ENCODE measurements at regions not wholly inside any gene's neighbourhood (a gene's known extent, or its start where the extent isn't known, plus 50 kb on each side); places are given as distances from the start of the nearest gene placed in this dataset.

- no peak overlapping the region for H3K18ac ChIP-seq (ENCODE audit: low read length)
- H3K9me3 ChIP-seq (replicated peaks in 1 of 2; ENCODE audit: control insufficient read depth in 2 of 2, insufficient read depth in 1 of 2, low read depth in 1 of 2, low read length in 2 of 2) = no peaks in the 10 kb centered on the region
- no peak overlapping the region for H3K14ac ChIP-seq (ENCODE audit: low read length)
- no peak for DNase-seq (ENCODE audit: low spot score)
- H3K4me1 ChIP-seq (ENCODE audit: control insufficient read depth in 2 of 2, insufficient read depth in 1 of 2, low read depth in 1 of 2, low read length in 2 of 2) = peaks cover 3 to 8% of the 10 kb centered on the region in 2 donors
- H2BK120ac ChIP-seq (ENCODE audit: low read depth, low read length) = no peak overlapping the region
- no peak overlapping the region for H3K4me2 ChIP-seq (ENCODE audit: insufficient read depth, low read length, poor library complexity, severe bottlenecking)
- H3K79me1 ChIP-seq (ENCODE audit: low read depth, low read length) = no peaks in the 10 kb centered on the region
- H2BK5ac ChIP-seq (ENCODE audit: low read length) = no peak overlapping the region
- H3K9ac ChIP-seq (ENCODE audit: low read depth, low read length, poor library complexity) = no peak overlapping the region
- no peak overlapping the region for H4K91ac ChIP-seq (ENCODE audit: low read depth, low read length, poor library complexity)
- no peak overlapping the region for H2BK12ac ChIP-seq (ENCODE audit: low read length)
- H3K36me3 ChIP-seq (replicated peaks in 1 of 2; ENCODE audit: control insufficient read depth in 2 of 2, insufficient read depth in 2 of 2, low read length in 2 of 2) = no peaks in the 10 kb centered on the region
- peak overlapping the region; percentile 65 for H2AFZ ChIP-seq (ENCODE audit: low read length)
- H3K27ac ChIP-seq (replicated peaks; ENCODE audit: low read length) = no peak overlapping the region
- H3K4me3 ChIP-seq (ENCODE audit: low read length in 2 of 2) = no peak overlapping the region
- no peak overlapping the region for H3K4ac ChIP-seq (ENCODE audit: low read length)
- WGBS, 2 donors (ENCODE audit: extremely low coverage in 2 of 2, insufficient read length in 2 of 2, insufficient replicate concordance in 1 of 2) = no CpG with 5 or more reads among the region's 6 CpGs
- no peaks in the 10 kb centered on the region for H3K27me3 ChIP-seq (ENCODE audit: control insufficient read depth in 3 of 3, insufficient read depth in 3 of 3, low read depth in 1 of 3, low read length in 3 of 3)
- no peak overlapping the region for H3K23ac ChIP-seq (ENCODE audit: low read depth, low read length, poor library complexity)
- H2BK15ac ChIP-seq (ENCODE audit: low read length) = no peak overlapping the region
- H4K8ac ChIP-seq (ENCODE audit: low read depth, low read length) = no peak overlapping the region
- no peak overlapping the region for H2AK5ac ChIP-seq (ENCODE audit: low read depth, low read length)
Measured at GRCh38 chr6:109315341-109316110, 66.7 kb downstream of the CD164 start.

- peaks cover 3 to 8% of the 10 kb centered on the region in 2 donors for H3K4me1 ChIP-seq (ENCODE audit: control insufficient read depth in 2 of 2, insufficient read depth in 1 of 2, low read depth in 1 of 2, low read length in 2 of 2)
- H2AK5ac ChIP-seq (ENCODE audit: low read depth, low read length) = no peak overlapping the region
- H2BK12ac ChIP-seq (ENCODE audit: low read length) = no peak overlapping the region
- H2AFZ ChIP-seq (ENCODE audit: low read length) = no peak overlapping the region
- no peak overlapping the region for H3K4ac ChIP-seq (ENCODE audit: low read length)
- WGBS, 2 donors (ENCODE audit: extremely low coverage in 2 of 2, insufficient read length in 2 of 2, insufficient replicate concordance in 1 of 2) = no CpG with 5 or more reads among the region's 12 CpGs
- no peaks in the 10 kb centered on the region for H3K9me3 ChIP-seq (replicated peaks in 1 of 2; ENCODE audit: control insufficient read depth in 2 of 2, insufficient read depth in 1 of 2, low read depth in 1 of 2, low read length in 2 of 2)
- H3K4me2 ChIP-seq (ENCODE audit: insufficient read depth, low read length, poor library complexity, severe bottlenecking) = no peak overlapping the region
- no peaks in the 10 kb centered on the region for H3K79me1 ChIP-seq (ENCODE audit: low read depth, low read length)
- DNase-seq (ENCODE audit: low spot score) = no peak
- no peak overlapping the region for H3K14ac ChIP-seq (ENCODE audit: low read length)
- no peaks in the 10 kb centered on the region for H3K27me3 ChIP-seq (ENCODE audit: control insufficient read depth in 3 of 3, insufficient read depth in 3 of 3, low read depth in 1 of 3, low read length in 3 of 3)
- no peak overlapping the region for H3K9ac ChIP-seq (ENCODE audit: low read depth, low read length, poor library complexity)
- H3K27ac ChIP-seq (replicated peaks; ENCODE audit: low read length) = no peak overlapping the region
- no peak overlapping the region for H3K4me3 ChIP-seq (ENCODE audit: low read length in 2 of 2)
- H3K18ac ChIP-seq (ENCODE audit: low read length) = peak overlapping the region; percentile 16
- H2BK120ac ChIP-seq (ENCODE audit: low read depth, low read length) = no peak overlapping the region
- no peak overlapping the region for H4K91ac ChIP-seq (ENCODE audit: low read depth, low read length, poor library complexity)
- H3K36me3 ChIP-seq (replicated peaks in 1 of 2; ENCODE audit: control insufficient read depth in 2 of 2, insufficient read depth in 2 of 2, low read length in 2 of 2) = no peaks in the 10 kb centered on the region
- H2BK15ac ChIP-seq (ENCODE audit: low read length) = no peak overlapping the region
- peak overlapping the region; percentile 16 for H3K23ac ChIP-seq (ENCODE audit: low read depth, low read length, poor library complexity)
- no peak overlapping the region for H2BK5ac ChIP-seq (ENCODE audit: low read length)
- no peak overlapping the region for H4K8ac ChIP-seq (ENCODE audit: low read depth, low read length)
Measured at GRCh38 chr6:109314313-109314712, 68.0 kb downstream of the CD164 start.

- Histone ChIP-seq H3K36me3 (replicated peaks in 1 of 2; ENCODE audit: control insufficient read depth in 2 of 2, insufficient read depth in 2 of 2, low read length in 2 of 2) (no peaks in the 10 kb centered on the region), H3K4me3 (ENCODE audit: low read length in 2 of 2) (no peak overlapping the region), H3K4ac (ENCODE audit: low read length) (no peak overlapping the region), H2BK12ac (ENCODE audit: low read length) (no peak overlapping the region), H3K9me3 (replicated peaks in 1 of 2; ENCODE audit: control insufficient read depth in 2 of 2, insufficient read depth in 1 of 2, low read depth in 1 of 2, low read length in 2 of 2) (no peaks in the 10 kb centered on the region), H3K18ac (ENCODE audit: low read length) (no peak overlapping the region), H3K14ac (ENCODE audit: low read length) (no peak overlapping the region), H3K23ac (ENCODE audit: low read depth, low read length, poor library complexity) (no peak overlapping the region), H3K27ac (replicated peaks; ENCODE audit: low read length) (no peak overlapping the region), H3K27me3 (ENCODE audit: control insufficient read depth in 3 of 3, insufficient read depth in 3 of 3, low read depth in 1 of 3, low read length in 3 of 3) (no peaks in the 10 kb centered on the region), H3K9ac (ENCODE audit: low read depth, low read length, poor library complexity) (no peak overlapping the region), H3K4me1 (ENCODE audit: control insufficient read depth in 2 of 2, insufficient read depth in 1 of 2, low read depth in 1 of 2, low read length in 2 of 2) (peaks cover 3 to 4% of the 10 kb centered on the region in 2 donors), H2BK5ac (ENCODE audit: low read length) (no peak overlapping the region), H4K8ac (ENCODE audit: low read depth, low read length) (no peak overlapping the region), H3K4me2 (ENCODE audit: insufficient read depth, low read length, poor library complexity, severe bottlenecking) (no peak overlapping the region), H2BK120ac (ENCODE audit: low read depth, low read length) (no peak overlapping the region), H3K79me1 (ENCODE audit: low read depth, low read length) (no peaks in the 10 kb centered on the region), H2AK5ac (ENCODE audit: low read depth, low read length) (no peak overlapping the region), H4K91ac (ENCODE audit: low read depth, low read length, poor library complexity) (no peak overlapping the region), H2BK15ac (ENCODE audit: low read length) (no peak overlapping the region), H2AFZ (ENCODE audit: low read length) (no peak overlapping the region)
- DNase-seq (ENCODE audit: low spot score) = no peak
- no CpG with 5 or more reads among the region's 5 CpGs for WGBS, 2 donors (ENCODE audit: extremely low coverage in 2 of 2, insufficient read length in 2 of 2, insufficient replicate concordance in 1 of 2)
Measured at GRCh38 chr6:109313139-109313538, 69.1 kb downstream of the CD164 start.

GRCh38 chr6:109311471-109311870 is 70.8 kb downstream of the CD164 start:
- no peak overlapping the region for H3K27ac ChIP-seq (replicated peaks; ENCODE audit: low read length)
- no peak overlapping the region for H2AFZ ChIP-seq (ENCODE audit: low read length)
- H3K4ac ChIP-seq (ENCODE audit: low read length) = no peak overlapping the region
- no peak overlapping the region for H3K23ac ChIP-seq (ENCODE audit: low read depth, low read length, poor library complexity)
- H3K4me2 ChIP-seq (ENCODE audit: insufficient read depth, low read length, poor library complexity, severe bottlenecking) = no peak overlapping the region
- H3K4me1 ChIP-seq (ENCODE audit: control insufficient read depth in 2 of 2, insufficient read depth in 1 of 2, low read depth in 1 of 2, low read length in 2 of 2) = peaks cover 3 to 4% of the 10 kb centered on the region in 2 donors
- H2BK12ac ChIP-seq (ENCODE audit: low read length) = no peak overlapping the region
- H3K18ac ChIP-seq (ENCODE audit: low read length) = no peak overlapping the region
- no peaks in the 10 kb centered on the region for H3K79me1 ChIP-seq (ENCODE audit: low read depth, low read length)
- WGBS, 2 donors (ENCODE audit: extremely low coverage in 2 of 2, insufficient read length in 2 of 2, insufficient replicate concordance in 1 of 2) = no CpG with 5 or more reads among the region's 2 CpGs
- no peak overlapping the region for H2BK120ac ChIP-seq (ENCODE audit: low read depth, low read length)
- no peaks in the 10 kb centered on the region for H3K36me3 ChIP-seq (replicated peaks in 1 of 2; ENCODE audit: control insufficient read depth in 2 of 2, insufficient read depth in 2 of 2, low read length in 2 of 2)
- H4K8ac ChIP-seq (ENCODE audit: low read depth, low read length) = no peak overlapping the region
- H2AK5ac ChIP-seq (ENCODE audit: low read depth, low read length) = no peak overlapping the region
- no peak overlapping the region for H2BK15ac ChIP-seq (ENCODE audit: low read length)
- H4K91ac ChIP-seq (ENCODE audit: low read depth, low read length, poor library complexity) = no peak overlapping the region
- no peak overlapping the region for H2BK5ac ChIP-seq (ENCODE audit: low read length)
- H3K27me3 ChIP-seq (ENCODE audit: control insufficient read depth in 3 of 3, insufficient read depth in 3 of 3, low read depth in 1 of 3, low read length in 3 of 3) = peaks cover 0 to 2% (median 0%) of the 10 kb centered on the region in 3 experiments
- no peak overlapping the region for H3K4me3 ChIP-seq (ENCODE audit: low read length in 2 of 2)
- no peak overlapping the region for H3K9ac ChIP-seq (ENCODE audit: low read depth, low read length, poor library complexity)
- H3K14ac ChIP-seq (ENCODE audit: low read length) = no peak overlapping the region
- no peak for DNase-seq (ENCODE audit: low spot score)
- no peaks in the 10 kb centered on the region for H3K9me3 ChIP-seq (replicated peaks in 1 of 2; ENCODE audit: control insufficient read depth in 2 of 2, insufficient read depth in 1 of 2, low read depth in 1 of 2, low read length in 2 of 2)

Measured in neuronal stem cell (in vitro differentiated cells).